ENCODE measurements at regions not wholly inside any gene's neighbourhood (a gene's known extent, or its start where the extent isn't known, plus 50 kb on each side); places are given as distances from the start of the nearest gene placed in this dataset.

DNA sequence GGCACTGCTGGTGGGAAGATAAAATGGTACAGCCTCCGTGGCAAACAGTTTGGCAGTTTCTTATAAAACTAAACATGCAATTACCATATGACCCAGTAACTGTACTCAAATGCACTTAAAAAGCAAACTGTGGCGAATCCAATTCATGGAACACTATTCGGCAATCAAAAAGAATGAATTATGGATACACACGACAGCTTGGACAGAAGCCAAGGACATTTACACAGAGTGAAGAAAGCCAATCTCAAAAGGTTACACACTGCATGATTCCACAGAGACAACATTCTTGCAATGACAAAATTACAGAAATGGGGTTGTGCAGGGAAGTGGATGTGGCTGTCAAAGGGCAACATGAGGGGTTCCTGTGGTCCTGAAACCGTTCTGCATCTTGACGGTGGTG lies 122.1 kb upstream of the IQSEC1 start:
- TF ChIP-seq, protein P1, sequence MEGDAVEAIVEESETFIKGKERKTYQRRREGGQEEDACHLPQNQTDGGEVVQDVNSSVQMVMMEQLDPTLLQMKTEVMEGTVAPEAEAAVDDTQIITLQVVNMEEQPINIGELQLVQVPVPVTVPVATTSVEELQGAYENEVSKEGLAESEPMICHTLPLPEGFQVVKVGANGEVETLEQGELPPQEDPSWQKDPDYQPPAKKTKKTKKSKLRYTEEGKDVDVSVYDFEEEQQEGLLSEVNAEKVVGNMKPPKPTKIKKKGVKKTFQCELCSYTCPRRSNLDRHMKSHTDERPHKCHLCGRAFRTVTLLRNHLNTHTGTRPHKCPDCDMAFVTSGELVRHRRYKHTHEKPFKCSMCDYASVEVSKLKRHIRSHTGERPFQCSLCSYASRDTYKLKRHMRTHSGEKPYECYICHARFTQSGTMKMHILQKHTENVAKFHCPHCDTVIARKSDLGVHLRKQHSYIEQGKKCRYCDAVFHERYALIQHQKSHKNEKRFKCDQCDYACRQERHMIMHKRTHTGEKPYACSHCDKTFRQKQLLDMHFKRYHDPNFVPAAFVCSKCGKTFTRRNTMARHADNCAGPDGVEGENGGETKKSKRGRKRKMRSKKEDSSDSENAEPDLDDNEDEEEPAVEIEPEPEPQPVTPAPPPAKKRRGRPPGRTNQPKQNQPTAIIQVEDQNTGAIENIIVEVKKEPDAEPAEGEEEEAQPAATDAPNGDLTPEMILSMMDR (IDR thresholded peaks at IDR 0.05): no peak
- no peak for TF ChIP-seq EP300 (IDR thresholded peaks at IDR 0.05)
- no peak for TF ChIP-seq POLR2A (IDR thresholded peaks at IDR 0.05)

All from ovary (tissue), 3 donors.